DMS53 (cell line): ENCODE measurements at regions not wholly inside any gene's neighbourhood (a gene's known extent, or its start where the extent isn't known, plus 50 kb on each side); places are given as distances from the start of the nearest gene placed in this dataset.

Source experiments
- DNase-seq: peaks from one replicate; lab custom pipeline; 2025; lab: John Stamatoyannopoulos, UW

GRCh38 chr12:84807249-84807648 lies 105.3 kb downstream of the SLC6A15 start:
- no peak for DNase-seq

GRCh38 chr12:84805474-84805858 lies 107.1 kb downstream of the SLC6A15 start:
- DNase-seq: no peak

- DNase-seq: no peak
These were observed 107.7 kb downstream of the SLC6A15 start for GRCh38 chr12:84804691-84805473.

GRCh38 chr12:84803661-84804060 lies 108.9 kb downstream of the SLC6A15 start:
- DNase-seq: no peak

- no peak for DNase-seq
These were observed 110.4 kb downstream of the SLC6A15 start for GRCh38 chr12:84802161-84802560.

GRCh38 chr12:84793558-84794367 lies 118.8 kb downstream of the SLC6A15 start:
- peak; percentile 31 for DNase-seq

- no peak for DNase-seq
These were observed 121.2 kb downstream of the SLC6A15 start for GRCh38 chr12:84791444-84791843.

- DNase-seq: no peak
These were observed 123.4 kb downstream of the SLC6A15 start for GRCh38 chr12:84789184-84789583.

GRCh38 chr12:84787253-84787652 lies 125.3 kb downstream of the SLC6A15 start:
- DNase-seq: no peak

GRCh38 chr12:84786622-84787021 lies 126.0 kb downstream of the SLC6A15 start:
- no peak for DNase-seq

- DNase-seq: no peak
These were observed 126.6 kb downstream of the SLC6A15 start for GRCh38 chr12:84785951-84786350.

GRCh38 chr12:84785281-84785680 lies 127.3 kb downstream of the SLC6A15 start:
- no peak for DNase-seq

- DNase-seq: no peak
These were observed 133.4 kb downstream of the SLC6A15 start for GRCh38 chr12:84779169-84779568.

GRCh38 chr12:84772281-84772680 lies 140.3 kb downstream of the SLC6A15 start:
- no peak for DNase-seq

GRCh38 chr12:84767079-84767478 lies 145.5 kb downstream of the SLC6A15 start:
- no peak for DNase-seq

GRCh38 chr12:84766375-84766774 lies 146.2 kb downstream of the SLC6A15 start:
- DNase-seq: no peak

GRCh38 chr12:84764001-84764400 lies 148.6 kb downstream of the SLC6A15 start:
- no peak for DNase-seq

- no peak for DNase-seq
These were observed 149.5 kb downstream of the SLC6A15 start for GRCh38 chr12:84763107-84763506.

GRCh38 chr12:84760091-84760865 lies 152.3 kb downstream of the SLC6A15 start:
- no peak for DNase-seq

- peak; percentile 20 for DNase-seq
These were observed 154.6 kb downstream of the SLC6A15 start for GRCh38 chr12:84757978-84758377.

GRCh38 chr12:84756961-84757360 lies 155.6 kb downstream of the SLC6A15 start:
- DNase-seq: no peak

GRCh38 chr12:84745127-84745526 lies 167.5 kb downstream of the SLC6A15 start:
- DNase-seq: no peak

GRCh38 chr12:84741692-84742091 lies 170.9 kb downstream of the SLC6A15 start:
- DNase-seq: no peak
